AG09319 (cell line): ENCODE measurements at regions not wholly inside any gene's neighbourhood (a gene's known extent, or its start where the extent isn't known, plus 50 kb on each side); places are given as distances from the start of the nearest gene placed in this dataset.

Experiments
- DNase-seq: peaks from one replicate; pipeline ENCODE4 v3.0.0-alpha.2; 2010; ENCODE audit warnings: low read depth; ENCODE audit errors: extremely low read depth
- CTCF ChIP-seq: IDR thresholded peaks from 2 replicates; pipeline ENCODE4 v1.5.1; 2011; ENCODE audit warnings: low read depth, mild to moderate bottlenecking, inconsistent platforms, low read length, moderate library complexity

DNA sequence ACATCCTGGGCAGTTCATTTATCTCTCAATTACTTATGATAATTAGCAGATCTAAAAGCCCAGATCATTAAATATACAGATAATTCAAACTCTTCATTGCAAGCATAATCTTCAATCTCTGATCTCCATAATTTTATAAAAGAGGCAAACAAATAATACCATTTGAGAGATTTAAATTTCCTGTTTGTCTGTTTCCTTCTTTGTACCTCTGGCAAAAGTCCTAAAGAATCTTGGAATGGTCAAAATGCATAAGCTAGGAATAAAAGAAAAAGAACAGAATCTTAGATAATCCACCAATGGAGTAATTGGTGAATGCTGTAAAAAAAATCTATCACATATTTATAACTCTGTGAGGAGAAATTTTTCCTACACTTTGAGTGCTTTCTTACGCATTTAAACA lies 1080.9 kb upstream of the ZEB2 start:
- no peak for DNase-seq
- TF ChIP-seq CTCF: no peak

- TF ChIP-seq CTCF: no peak
- DNase-seq: no peak
These were observed 1079.8 kb upstream of the ZEB2 start for GRCh38 chr2:145599756-145600155.

DNA sequence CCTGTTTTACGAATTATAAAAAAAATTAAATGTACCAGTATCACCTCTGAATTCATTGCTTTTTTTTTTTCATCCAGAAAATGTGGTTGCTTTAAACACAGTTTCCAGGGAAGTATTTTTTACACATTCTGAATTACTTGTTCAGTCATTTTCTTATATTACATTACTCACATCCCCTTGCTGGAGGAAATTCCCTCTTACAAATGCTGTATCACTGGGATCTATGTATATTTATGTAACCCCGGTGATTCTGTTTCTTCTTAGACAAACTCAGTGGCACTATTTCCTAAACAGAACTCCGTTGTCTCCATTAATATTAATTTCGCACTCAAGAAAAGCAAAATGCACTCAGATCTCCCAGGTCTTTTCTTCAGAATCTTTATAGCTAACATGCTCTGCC lies 1078.5 kb upstream of the ZEB2 start:
- DNase-seq: no peak
- TF ChIP-seq CTCF: no peak

DNA sequence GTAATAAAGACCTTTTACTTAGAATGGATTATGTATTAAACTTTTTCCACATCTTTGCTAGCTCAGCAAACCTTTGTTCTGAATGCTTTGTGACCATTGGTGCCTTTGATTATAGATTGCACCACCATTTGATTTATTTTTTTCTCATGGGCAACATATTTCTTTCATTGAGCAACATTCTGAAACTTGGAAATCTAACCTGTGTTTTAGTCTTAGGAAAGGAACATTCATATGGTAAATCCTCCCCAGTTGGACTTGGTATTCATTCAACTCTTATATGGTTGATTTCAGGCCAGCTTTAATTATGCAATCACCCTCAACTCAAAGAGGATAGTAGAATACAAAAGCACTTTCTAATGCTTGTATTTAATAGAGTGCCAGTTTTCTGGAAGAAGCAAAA lies 1077.9 kb upstream of the ZEB2 start:
- TF ChIP-seq CTCF: no peak
- peak; percentile 31 for DNase-seq

GRCh38 chr2:145597006-145597405 lies 1077.1 kb upstream of the ZEB2 start:
- no peak for DNase-seq
- no peak for TF ChIP-seq CTCF

GRCh38 chr2:145596416-145596815 lies 1076.5 kb upstream of the ZEB2 start:
- no peak for TF ChIP-seq CTCF
- no peak for DNase-seq

GRCh38 chr2:145595296-145595695 lies 1075.4 kb upstream of the ZEB2 start:
- no peak for DNase-seq
- no peak for TF ChIP-seq CTCF
